GM19043 (cell line): ENCODE measurements at regions not wholly inside any gene's neighbourhood (a gene's known extent, or its start where the extent isn't known, plus 50 kb on each side); places are given as distances from the start of the nearest gene placed in this dataset.

Experiments
- ATAC-seq: cut with Tn5 transposase; IDR thresholded peaks from one replicate; pipeline ENCODE4 v1.9.1; 2021; ENCODE audit warnings: low read depth; ENCODE audit not compliant: unreplicated experiment

- ATAC-seq = no peak
Measured at GRCh38 chr14:94685166-94685581, 73.0 kb downstream of the SERPINA3 start.

- ATAC-seq = no peak
Measured at GRCh38 chr14:94682736-94683135, 70.5 kb downstream of the SERPINA3 start.

- ATAC-seq = no peak
Measured at GRCh38 chr14:94682061-94682516, 69.9 kb downstream of the SERPINA3 start.

- ATAC-seq = no peak
Measured at GRCh38 chr14:94681300-94682060, 69.3 kb downstream of the SERPINA3 start.

- ATAC-seq = no peak
Measured at GRCh38 chr14:94680862-94681288, 68.7 kb downstream of the SERPINA3 start.

GRCh38 chr14:94679937-94680861 is 68.0 kb downstream of the SERPINA3 start:
- ATAC-seq = no peak

GRCh38 chr14:94679106-94679810 is 67.1 kb downstream of the SERPINA3 start:
- no peak for ATAC-seq

- ATAC-seq = no peak
Measured at GRCh38 chr14:94677747-94678146, 65.6 kb downstream of the SERPINA3 start.

- ATAC-seq = no peak
Measured at GRCh38 chr14:94677213-94677612, 65.0 kb downstream of the SERPINA3 start.

- no peak for ATAC-seq
Measured at GRCh38 chr14:94676495-94677185, 64.4 kb downstream of the SERPINA3 start.

GRCh38 chr14:94675036-94675435 is 62.8 kb downstream of the SERPINA3 start:
- ATAC-seq = no peak

GRCh38 chr14:94673781-94674231 is 61.6 kb downstream of the SERPINA3 start:
- no peak for ATAC-seq
